ENCODE measurements at regions not wholly inside any gene's neighbourhood (a gene's known extent, or its start where the extent isn't known, plus 50 kb on each side); places are given as distances from the start of the nearest gene placed in this dataset.

GRCh38 chr14:104278214-104278534 is 139.8 kb downstream of the KIF26A start:
- DNase-seq = no peak

- DNase-seq = no peak
These were observed 141.9 kb downstream of the KIF26A start for GRCh38 chr14:104280085-104280901.

GRCh38 chr14:104280902-104281767 is 142.7 kb downstream of the KIF26A start:
- no peak for DNase-seq

- DNase-seq = no peak
These were observed 143.4 kb downstream of the KIF26A start for GRCh38 chr14:104281768-104282301.

- no peak for DNase-seq
These were observed 144.2 kb downstream of the KIF26A start for GRCh38 chr14:104282332-104283196.

- no peak for DNase-seq
These were observed 145.1 kb downstream of the KIF26A start for GRCh38 chr14:104283197-104284106.

- DNase-seq = no peak
These were observed 145.8 kb downstream of the KIF26A start for GRCh38 chr14:104284107-104284592.

GRCh38 chr14:104284636-104285507 is 146.5 kb downstream of the KIF26A start:
- no peak for DNase-seq

- DNase-seq = no peak
These were observed 147.1 kb downstream of the KIF26A start for GRCh38 chr14:104285508-104285840.

- DNase-seq = no peak
These were observed 147.7 kb downstream of the KIF26A start for GRCh38 chr14:104286086-104286485.

GRCh38 chr14:104286496-104286895 is 148.1 kb downstream of the KIF26A start:
- DNase-seq = no peak

- no peak for DNase-seq
These were observed 149.1 kb downstream of the KIF26A start for GRCh38 chr14:104287301-104288009.

GRCh38 chr14:104288272-104288671 is 149.9 kb downstream of the KIF26A start:
- no peak for DNase-seq

- DNase-seq = peak; percentile 10
These were observed 151.1 kb downstream of the KIF26A start for GRCh38 chr14:104289507-104289906.

GRCh38 chr14:104290058-104290667 is 151.8 kb downstream of the KIF26A start:
- DNase-seq = no peak

GRCh38 chr14:104290756-104291122 is 152.4 kb downstream of the KIF26A start:
- DNase-seq = no peak

- DNase-seq = no peak
These were observed 153.0 kb downstream of the KIF26A start for GRCh38 chr14:104291123-104292000.

All from hematopoietic multipotent progenitor cell treated with erythropoietin and hydrocortisone succinate and interleukin-3 and kit ligand, for 4 days (in vitro differentiated cells).